Transverse colon (tissue), 3 donors: ENCODE measurements at regions not wholly inside any gene's neighbourhood (a gene's known extent, or its start where the extent isn't known, plus 50 kb on each side); places are given as distances from the start of the nearest gene placed in this dataset.

Experiments
- EP300 ChIP-seq: sonication (generic); formaldehyde crosslinking; IDR thresholded peaks from one replicate; pipeline ENCODE4 v1.6.1; 2017; ENCODE audit warnings: antibody characterized with exemption, low read depth
- TF ChIP-seq, protein P1 (sequence below), 5 experiments: fragments of 200-600 bp in 3 of 5; fragments of 450-650 bp in 2 of 5; sonication (generic) in 3 of 5; IDR thresholded peaks; 1 replicate in 2 of 5; 2 replicates in 3 of 5; pipeline ENCODE4 v1.5.1; 2016 to 2017; ENCODE audit warnings: antibody characterized with exemption in 5 of 5, inconsistent platforms in 3 of 5, mild to moderate bottlenecking in 2 of 5, moderate library complexity in 1 of 5

DNA sequence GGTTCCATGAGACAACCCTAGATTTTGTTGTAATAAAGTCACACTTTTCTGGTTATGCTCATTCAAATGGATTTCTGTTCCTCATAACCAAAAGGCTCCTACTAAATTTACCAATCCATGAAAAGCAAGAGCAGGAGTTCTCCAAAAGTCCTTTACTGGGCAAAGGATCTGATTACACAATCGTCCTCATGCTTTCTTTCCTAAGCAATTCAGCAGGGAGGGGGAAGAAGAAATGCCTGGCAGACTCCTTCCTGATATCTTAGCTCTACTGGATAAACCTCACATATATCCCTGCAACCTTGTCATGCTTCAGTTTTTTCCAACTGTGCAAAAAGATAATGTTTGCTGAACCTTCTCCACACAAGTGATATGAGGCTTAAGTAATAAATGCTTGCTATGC lies 67.6 kb upstream of the GUCA2B start:
- TF ChIP-seq, protein P1, sequence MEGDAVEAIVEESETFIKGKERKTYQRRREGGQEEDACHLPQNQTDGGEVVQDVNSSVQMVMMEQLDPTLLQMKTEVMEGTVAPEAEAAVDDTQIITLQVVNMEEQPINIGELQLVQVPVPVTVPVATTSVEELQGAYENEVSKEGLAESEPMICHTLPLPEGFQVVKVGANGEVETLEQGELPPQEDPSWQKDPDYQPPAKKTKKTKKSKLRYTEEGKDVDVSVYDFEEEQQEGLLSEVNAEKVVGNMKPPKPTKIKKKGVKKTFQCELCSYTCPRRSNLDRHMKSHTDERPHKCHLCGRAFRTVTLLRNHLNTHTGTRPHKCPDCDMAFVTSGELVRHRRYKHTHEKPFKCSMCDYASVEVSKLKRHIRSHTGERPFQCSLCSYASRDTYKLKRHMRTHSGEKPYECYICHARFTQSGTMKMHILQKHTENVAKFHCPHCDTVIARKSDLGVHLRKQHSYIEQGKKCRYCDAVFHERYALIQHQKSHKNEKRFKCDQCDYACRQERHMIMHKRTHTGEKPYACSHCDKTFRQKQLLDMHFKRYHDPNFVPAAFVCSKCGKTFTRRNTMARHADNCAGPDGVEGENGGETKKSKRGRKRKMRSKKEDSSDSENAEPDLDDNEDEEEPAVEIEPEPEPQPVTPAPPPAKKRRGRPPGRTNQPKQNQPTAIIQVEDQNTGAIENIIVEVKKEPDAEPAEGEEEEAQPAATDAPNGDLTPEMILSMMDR (IDR thresholded peaks at IDR 0.05): no peak
- no peak for TF ChIP-seq EP300
